ENCODE measurements at regions not wholly inside any gene's neighbourhood (a gene's known extent, or its start where the extent isn't known, plus 50 kb on each side); places are given as distances from the start of the nearest gene placed in this dataset.

GRCh38 chr16:82323171-82323570 is 153.1 kb upstream of the MPHOSPH6 start:
- TF ChIP-seq, protein P1, sequence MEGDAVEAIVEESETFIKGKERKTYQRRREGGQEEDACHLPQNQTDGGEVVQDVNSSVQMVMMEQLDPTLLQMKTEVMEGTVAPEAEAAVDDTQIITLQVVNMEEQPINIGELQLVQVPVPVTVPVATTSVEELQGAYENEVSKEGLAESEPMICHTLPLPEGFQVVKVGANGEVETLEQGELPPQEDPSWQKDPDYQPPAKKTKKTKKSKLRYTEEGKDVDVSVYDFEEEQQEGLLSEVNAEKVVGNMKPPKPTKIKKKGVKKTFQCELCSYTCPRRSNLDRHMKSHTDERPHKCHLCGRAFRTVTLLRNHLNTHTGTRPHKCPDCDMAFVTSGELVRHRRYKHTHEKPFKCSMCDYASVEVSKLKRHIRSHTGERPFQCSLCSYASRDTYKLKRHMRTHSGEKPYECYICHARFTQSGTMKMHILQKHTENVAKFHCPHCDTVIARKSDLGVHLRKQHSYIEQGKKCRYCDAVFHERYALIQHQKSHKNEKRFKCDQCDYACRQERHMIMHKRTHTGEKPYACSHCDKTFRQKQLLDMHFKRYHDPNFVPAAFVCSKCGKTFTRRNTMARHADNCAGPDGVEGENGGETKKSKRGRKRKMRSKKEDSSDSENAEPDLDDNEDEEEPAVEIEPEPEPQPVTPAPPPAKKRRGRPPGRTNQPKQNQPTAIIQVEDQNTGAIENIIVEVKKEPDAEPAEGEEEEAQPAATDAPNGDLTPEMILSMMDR (IDR thresholded peaks at IDR 0.05), result no peak
- no peak for TF ChIP-seq EZH2 (IDR thresholded peaks at IDR 0.05)

Data from neural progenitor cell (in vitro differentiated cells).